HepG2 (cell line): ENCODE measurements at regions not wholly inside any gene's neighbourhood (a gene's known extent, or its start where the extent isn't known, plus 50 kb on each side); places are given as distances from the start of the nearest gene placed in this dataset.

ENCODE experiments used
- ATAC-seq: fragments of 200-7000 bp; cut with Tn5 transposase; 3 replicates; pipeline ENCODE4 v1.9.1; 2020; ENCODE audit warnings: mild to moderate bottlenecking, moderate library complexity
- BruUV-seq: library from RNA; stranded (reverse); fragments of 400-500 nt; replicated peaks from 2 replicates; lab custom pipeline; 2021; lab: Mats Ljungman, UMichigan
- CTCF ChIA-PET: fragments of 300-600 bp; formaldehyde crosslinking; extraction: SDS; loops from one replicate; lab custom pipeline; 2021; ENCODE audit warnings: low total read pairs, inconsistent platforms, low intra/inter-chr PET ratio; lab: Yijun Ruan, JAX
- POLR2A ChIA-PET: fragments of 350-600 bp; sonication (Branson Sonifier 250); formaldehyde crosslinking; loops from one replicate; lab custom pipeline; 2020; ENCODE audit warnings: antibody characterized with exemption, inconsistent platforms; lab: Yijun Ruan, JAX
- DNase-seq: peaks from one replicate; pipeline ENCODE4 v3.0.0-alpha.2; 2015; ENCODE audit warnings: low spot score
- FAIRE-seq: peaks from 3 replicates; lab custom pipeline; 2011; peaks lifted over from hg19 to GRCh38; lab: Jason Lieb, UNC
- H2AFZ ChIP-seq: one replicate; pipeline ENCODE4 v1.6.1; 2011; ENCODE audit warnings: low read length, inconsistent platforms
- H3K27ac ChIP-seq: fragments of 300-600 bp; 3 replicates; pipeline ENCODE4 v1.8.0; 2011; ENCODE audit warnings: mixed run types, mild to moderate bottlenecking, mixed read lengths, low read length, inconsistent platforms; ENCODE audit not compliant: insufficient read depth; ENCODE audit errors: extremely low read length
- H3K27me3 ChIP-seq, 2 experiments: fragments of 200-600 bp in 1 of 2; 2 replicates in 1 of 2; 3 replicates in 1 of 2; pipeline versions ENCODE4 v1.6.0 to v1.8.0; 2011; ENCODE audit warnings: low read length in 2 of 2, mild to moderate bottlenecking in 2 of 2, moderate library complexity in 2 of 2, inconsistent platforms in 1 of 2; ENCODE audit not compliant: insufficient read depth in 2 of 2, control insufficient read depth in 1 of 2
- H3K36me3 ChIP-seq, 2 experiments: fragments of 200-600 bp in 1 of 2; replicated peaks in 1 of 2; 2 replicates in 1 of 2; 3 replicates in 1 of 2; pipeline versions ENCODE4 v1.5.1 to v1.8.0; 2011; ENCODE audit warnings: low read length in 2 of 2, inconsistent platforms in 1 of 2; ENCODE audit not compliant: insufficient read depth in 2 of 2, control insufficient read depth in 1 of 2
- H3K4me1 ChIP-seq: 2 replicates; pipeline ENCODE4 v1.5.1; 2012; ENCODE audit warnings: low read length, inconsistent platforms; ENCODE audit not compliant: insufficient read depth
- H3K4me2 ChIP-seq: 2 replicates; pipeline ENCODE4 v1.6.0; 2011; ENCODE audit warnings: low read depth, low read length, inconsistent platforms
- H3K4me3 ChIP-seq, 3 experiments: fragments of 200-600 bp in 1 of 3; sonication (generic), shearing (Covaris generic) in 1 of 3; replicated peaks in 1 of 3; 2 replicates each; pipeline ENCODE4 v1.5.1; 2011 to 2016; ENCODE audit warnings: low read length in 3 of 3, inconsistent platforms in 2 of 3, low read depth in 2 of 3, mild to moderate bottlenecking in 2 of 3, control low read depth in 1 of 3, mixed read lengths in 1 of 3; ENCODE audit not compliant: insufficient read depth in 1 of 3
- H3K79me2 ChIP-seq: one replicate; pipeline ENCODE4 v1.6.1; 2011; ENCODE audit warnings: low read length, inconsistent platforms; ENCODE audit not compliant: insufficient read depth
- H3K9ac ChIP-seq: 2 replicates; pipeline ENCODE4 v1.6.0; 2011; ENCODE audit warnings: mild to moderate bottlenecking, low read depth, low read length, inconsistent platforms; ENCODE audit not compliant: insufficient read depth
- H3K9me3 ChIP-seq: 2 replicates; pipeline ENCODE4 v1.5.1; 2012; ENCODE audit warnings: mild to moderate bottlenecking, low read length
- H4K20me1 ChIP-seq: 2 replicates; pipeline ENCODE4 v1.6.0; 2011; ENCODE audit warnings: inconsistent platforms, mild to moderate bottlenecking, low read length, moderate library complexity; ENCODE audit not compliant: insufficient read depth
- FOXJ3 ChIP-seq: sonication (generic); formaldehyde crosslinking; IDR thresholded peaks from 2 replicates; pipeline ENCODE4 v1.4.0; 2020; ENCODE audit warnings: missing genetic modification reagents, mild to moderate bottlenecking, borderline replicate concordance
- IRF9 ChIP-seq: sonication (generic); formaldehyde crosslinking; IDR thresholded peaks from 2 replicates; pipeline ENCODE4 v1.8.0; 2022; ENCODE audit warnings: missing genetic modification reagents, mild to moderate bottlenecking, borderline replicate concordance
- KAT8 ChIP-seq: IDR thresholded peaks from 2 replicates; pipeline ENCODE4 v1.6.1; 2016; ENCODE audit warnings: missing genetic modification reagents, missing compliant biosample characterization
- KDM2A ChIP-seq: sonication (generic); formaldehyde crosslinking; IDR thresholded peaks from 2 replicates; pipeline ENCODE4 v1.4.0; 2020; ENCODE audit warnings: low read depth, missing genetic modification reagents, borderline replicate concordance
- KDM3A ChIP-seq: IDR thresholded peaks from 2 replicates; pipeline ENCODE4 v1.6.1; 2018; ENCODE audit warnings: low read depth, missing compliant biosample characterization
- MTF1 ChIP-seq: sonication (generic); formaldehyde crosslinking; IDR thresholded peaks from 2 replicates; pipeline ENCODE4 v1.5.0; 2020; ENCODE audit warnings: missing genetic modification reagents
- PLSCR1 ChIP-seq: sonication (generic); formaldehyde crosslinking; IDR thresholded peaks from 2 replicates; pipeline ENCODE4 v1.5.0; 2020; ENCODE audit warnings: missing genetic modification reagents, mild to moderate bottlenecking, borderline replicate concordance
- SIN3B ChIP-seq: fragments of 150-350 bp; IDR thresholded peaks from 2 replicates; pipeline ENCODE4 v1.6.1; 2014; ENCODE audit warnings: low read length
- SOX5 ChIP-seq: IDR thresholded peaks from 2 replicates; pipeline ENCODE4 v1.6.1; 2016; ENCODE audit warnings: borderline replicate concordance
- XRCC5 ChIP-seq: fragments of 200-400 bp; formaldehyde crosslinking; optimal IDR thresholded peaks from 2 replicates; pipeline ENCODE3; 2017; ENCODE audit warnings: mild to moderate bottlenecking, low read length
- ZBTB14 ChIP-seq: sonication (generic); formaldehyde crosslinking; IDR thresholded peaks from 2 replicates; pipeline ENCODE4 v1.4.0; 2020; ENCODE audit warnings: missing genetic modification reagents
- ZBTB33 ChIP-seq: sonication (generic); formaldehyde crosslinking; IDR thresholded peaks from 2 replicates; pipeline ENCODE4 v1.4.0; 2020; ENCODE audit warnings: missing genetic modification reagents
- ZBTB46 ChIP-seq: sonication (generic); formaldehyde crosslinking; IDR thresholded peaks from 2 replicates; pipeline ENCODE4 v1.4.0; 2020; ENCODE audit warnings: mild to moderate bottlenecking, missing genetic modification reagents, borderline replicate concordance
- ZBTB7A ChIP-seq: sonication (generic); formaldehyde crosslinking; IDR thresholded peaks from 2 replicates; pipeline ENCODE4 v1.8.0; 2022; ENCODE audit warnings: mild to moderate bottlenecking, missing genetic modification reagents
- ZFP37 ChIP-seq: sonication (generic); formaldehyde crosslinking; IDR thresholded peaks from 2 replicates; pipeline ENCODE4 v1.4.0; 2020; ENCODE audit warnings: missing genetic modification reagents, borderline replicate concordance
- ZKSCAN1 ChIP-seq: fragments of 150-350 bp; IDR thresholded peaks from 2 replicates; pipeline ENCODE4 v1.6.1; 2014; ENCODE audit warnings: low read length
- ZMAT5 ChIP-seq: sonication (generic); formaldehyde crosslinking; IDR thresholded peaks from 2 replicates; pipeline ENCODE4 v1.5.0; 2020; ENCODE audit warnings: mild to moderate bottlenecking, low read depth, missing genetic modification reagents, borderline replicate concordance
- WGBS: methylation state at CpG from one replicate; pipeline ENCODE4 v1.1.6; 2017; ENCODE audit warnings: low lambda C conversion rate; 5-methylcytosine and 5-hydroxymethylcytosine counted together
- in situ Hi-C: cut with HindIII; loops from 2 replicates; pipeline ENCODE4 v1.10.0; 2017; ENCODE audit warnings: low pct_unique_long_range_greater_than_20kb; ENCODE audit not compliant: extremely low pct_ligation_motif_present
- intact Hi-C: fragments of 100-400 bp; cut with micrococcal nuclease; formaldehyde crosslinking; loops from one replicate; pipeline ENCODE4 v1.10.0; 2022; ENCODE audit not compliant: unreplicated experiment

GRCh38 chr10:44476409-44477045 is 91.6 kb upstream of the CXCL12 start:
- FAIRE-seq (no peak), ATAC-seq (no peak), DNase-seq (no peak)
- ChIA-PET POLR2A (no interaction called here), CTCF (no interaction called here)
- H2AFZ ChIP-seq: no peak overlapping the region
- no peaks in the 10 kb centered on the region for H3K4me1 ChIP-seq
- no peaks in the 10 kb centered on the region for H3K36me3 ChIP-seq
- no peaks in the 10 kb centered on the region for H4K20me1 ChIP-seq
- BruUV-seq: no TSS peak
- H3K27ac ChIP-seq: no peak overlapping the region
- no peaks in the 10 kb centered on the region for H3K9me3 ChIP-seq
- 23% methylated on average over 8 of the region's 8 CpGs for WGBS
- no peaks in the 10 kb centered on the region for H3K79me2 ChIP-seq
- no peak overlapping the region for H3K4me2 ChIP-seq
- H3K9ac ChIP-seq: no peak overlapping the region
- no peak overlapping the region for H3K4me3 ChIP-seq
- in situ Hi-C loops: no loop called here
- H3K27me3 ChIP-seq: no peaks in the 10 kb centered on the region; a peak in 1 of 5 replicates
- intact Hi-C loops: no loop called here
- TF ChIP-seq PLSCR1 (CRISPR knock-in tag) (no peak), KAT8 (CRISPR knock-in tag) (no peak), SOX5 (CRISPR knock-in tag) (no peak), ZBTB46 (CRISPR knock-in tag) (no peak), FOXJ3 (CRISPR knock-in tag) (no peak), XRCC5 (no peak), KDM2A (CRISPR knock-in tag) (no peak), ZMAT5 (no peak), ZBTB14 (CRISPR knock-in tag) (no peak), ZBTB33 (CRISPR knock-in tag) (no peak), ZKSCAN1 (no peak), IRF9 (CRISPR knock-in tag) (no peak), ZBTB7A (CRISPR knock-in tag) (no peak), SIN3B (no peak), ZFP37 (no peak), KDM3A (CRISPR knock-in tag) (no peak), MTF1 (CRISPR knock-in tag) (no peak)
